DMS 273 treated with DMSO at 0.1 percent for 48 hours (cell line): ENCODE measurements at regions not wholly inside any gene's neighbourhood (a gene's known extent, or its start where the extent isn't known, plus 50 kb on each side); places are given as distances from the start of the nearest gene placed in this dataset.
A peak's percentile ranks its signal among the peaks of the same experiment; 100 is the strongest.

Experiments used
- DNase-seq: peaks from one replicate; lab custom pipeline; 2025; lab: John Stamatoyannopoulos, UW

- no peak for DNase-seq
Observed at GRCh38 chrX:40485102-40485826, 95.5 kb upstream of the ATP6AP2 start.

GRCh38 chrX:40484408-40485091, 96.2 kb upstream of the ATP6AP2 start:
- no peak for DNase-seq

GRCh38 chrX:40483502-40483901, 97.3 kb upstream of the ATP6AP2 start:
- no peak for DNase-seq

- DNase-seq = no peak
Observed at GRCh38 chrX:40479777-40480318, 100.9 kb upstream of the ATP6AP2 start.

GRCh38 chrX:40478474-40479065, 102.2 kb upstream of the ATP6AP2 start:
- no peak for DNase-seq

GRCh38 chrX:40476958-40477357, 103.8 kb upstream of the ATP6AP2 start:
- no peak for DNase-seq

- no peak for DNase-seq
Observed at GRCh38 chrX:40474645-40475044, 106.1 kb upstream of the ATP6AP2 start.

- no peak for DNase-seq
Observed at GRCh38 chrX:40474205-40474626, 106.6 kb upstream of the ATP6AP2 start.

- no peak for DNase-seq
Observed at GRCh38 chrX:40473460-40474204, 107.1 kb upstream of the ATP6AP2 start.

- peak; percentile 96 for DNase-seq
Observed at GRCh38 chrX:40471965-40472648, 108.7 kb upstream of the ATP6AP2 start.

GRCh38 chrX:40470830-40471429, 109.8 kb upstream of the ATP6AP2 start:
- DNase-seq = no peak

- no peak for DNase-seq
Observed at GRCh38 chrX:40469316-40469715, 111.5 kb upstream of the ATP6AP2 start.

- peak; percentile 14 for DNase-seq
Observed at GRCh38 chrX:40468033-40468846, 112.5 kb upstream of the ATP6AP2 start.

- no peak for DNase-seq
Observed at GRCh38 chrX:40467454-40467853, 113.3 kb upstream of the ATP6AP2 start.

- DNase-seq = no peak
Observed at GRCh38 chrX:40465735-40466551, 114.8 kb upstream of the ATP6AP2 start.

GRCh38 chrX:40462795-40463194, 118.0 kb upstream of the ATP6AP2 start:
- DNase-seq = no peak

GRCh38 chrX:40460926-40461325, 119.8 kb upstream of the ATP6AP2 start:
- DNase-seq = no peak

- DNase-seq = no peak
Observed at GRCh38 chrX:40459571-40460158, 121.1 kb upstream of the ATP6AP2 start.

- no peak for DNase-seq
Observed at GRCh38 chrX:40457406-40457805, 123.4 kb upstream of the ATP6AP2 start.
